ENCODE measurements at regions not wholly inside any gene's neighbourhood (a gene's known extent, or its start where the extent isn't known, plus 50 kb on each side); places are given as distances from the start of the nearest gene placed in this dataset.
"Not testable (repeated sequence)": the region's sequence is repeated elsewhere in the genome, so short reads cannot be mapped to it uniquely, and the experiment has no call there.

DNA sequence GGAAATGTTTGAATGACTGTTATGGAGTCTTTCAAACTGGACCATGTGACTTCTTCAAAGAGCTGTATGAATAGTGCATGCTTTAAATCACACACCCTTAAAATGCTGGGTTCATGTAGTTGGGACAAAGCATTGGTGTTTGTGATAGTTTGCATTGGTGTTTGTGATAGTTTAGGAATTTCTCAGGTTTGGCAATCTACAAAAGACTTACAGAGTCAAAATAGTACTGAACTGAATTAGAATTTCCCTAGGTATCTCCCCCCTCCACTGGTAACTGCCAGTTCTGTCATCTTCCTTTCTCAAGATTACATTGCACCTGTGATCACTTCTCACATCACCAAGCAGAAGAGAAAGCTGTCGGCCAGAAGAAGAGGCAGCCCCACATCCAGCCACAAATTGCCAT lies 261.1 kb downstream of the GATA3 start:
- DNase-seq (ENCODE audit: low spot score, unreplicated experiment), result no peak
- Mint-ChIP-seq H3K27ac (no peak overlapping the region), H3K4me1 (ENCODE audit: low read depth) (no peaks in the 10 kb centered on the region), H3K36me3 (ENCODE audit: insufficient read depth) (no peaks in the 10 kb centered on the region), H3K9me3 (ENCODE audit: low read depth) (no peaks in the 10 kb centered on the region), H3K4me3 (ENCODE audit: low read depth) (no peak overlapping the region), H3K27me3 (peaks cover 60% of the 10 kb centered on the region)
- TF ChIP-seq, protein P1, sequence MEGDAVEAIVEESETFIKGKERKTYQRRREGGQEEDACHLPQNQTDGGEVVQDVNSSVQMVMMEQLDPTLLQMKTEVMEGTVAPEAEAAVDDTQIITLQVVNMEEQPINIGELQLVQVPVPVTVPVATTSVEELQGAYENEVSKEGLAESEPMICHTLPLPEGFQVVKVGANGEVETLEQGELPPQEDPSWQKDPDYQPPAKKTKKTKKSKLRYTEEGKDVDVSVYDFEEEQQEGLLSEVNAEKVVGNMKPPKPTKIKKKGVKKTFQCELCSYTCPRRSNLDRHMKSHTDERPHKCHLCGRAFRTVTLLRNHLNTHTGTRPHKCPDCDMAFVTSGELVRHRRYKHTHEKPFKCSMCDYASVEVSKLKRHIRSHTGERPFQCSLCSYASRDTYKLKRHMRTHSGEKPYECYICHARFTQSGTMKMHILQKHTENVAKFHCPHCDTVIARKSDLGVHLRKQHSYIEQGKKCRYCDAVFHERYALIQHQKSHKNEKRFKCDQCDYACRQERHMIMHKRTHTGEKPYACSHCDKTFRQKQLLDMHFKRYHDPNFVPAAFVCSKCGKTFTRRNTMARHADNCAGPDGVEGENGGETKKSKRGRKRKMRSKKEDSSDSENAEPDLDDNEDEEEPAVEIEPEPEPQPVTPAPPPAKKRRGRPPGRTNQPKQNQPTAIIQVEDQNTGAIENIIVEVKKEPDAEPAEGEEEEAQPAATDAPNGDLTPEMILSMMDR (IDR thresholded peaks at IDR 0.05; ENCODE audit: unreplicated experiment), result no peak

DNA sequence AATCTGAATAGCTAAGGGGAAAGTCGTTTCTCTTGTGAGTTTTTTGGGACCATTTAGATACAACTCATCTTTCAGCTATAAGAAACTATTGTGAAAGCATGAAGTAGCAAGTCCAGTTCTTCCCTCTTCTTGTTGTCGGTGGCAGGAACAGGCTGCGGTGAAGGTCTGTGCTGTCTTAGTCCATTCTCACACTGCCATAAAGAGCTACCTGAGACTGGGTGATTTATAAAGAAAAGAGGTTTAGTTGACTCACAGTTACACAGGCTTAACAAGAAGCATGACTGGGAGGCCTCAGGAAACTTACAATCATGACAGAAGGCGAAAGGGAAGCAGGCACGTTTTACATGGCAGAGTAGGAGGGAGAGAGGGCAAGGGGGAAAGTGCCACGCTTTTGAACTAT lies 261.8 kb downstream of the GATA3 start:
- Mint-ChIP-seq H3K4me1 (ENCODE audit: low read depth) (no peaks in the 10 kb centered on the region), H3K27ac (no peak overlapping the region), H3K9me3 (ENCODE audit: low read depth) (no peaks in the 10 kb centered on the region), H3K4me3 (ENCODE audit: low read depth) (no peak overlapping the region), H3K27me3 (peaks cover 61% of the 10 kb centered on the region), H3K36me3 (ENCODE audit: insufficient read depth) (no peaks in the 10 kb centered on the region)
- no peak for DNase-seq (ENCODE audit: low spot score, unreplicated experiment)
- TF ChIP-seq, protein P1 (IDR thresholded peaks at IDR 0.05; ENCODE audit: unreplicated experiment), result no peak

DNA sequence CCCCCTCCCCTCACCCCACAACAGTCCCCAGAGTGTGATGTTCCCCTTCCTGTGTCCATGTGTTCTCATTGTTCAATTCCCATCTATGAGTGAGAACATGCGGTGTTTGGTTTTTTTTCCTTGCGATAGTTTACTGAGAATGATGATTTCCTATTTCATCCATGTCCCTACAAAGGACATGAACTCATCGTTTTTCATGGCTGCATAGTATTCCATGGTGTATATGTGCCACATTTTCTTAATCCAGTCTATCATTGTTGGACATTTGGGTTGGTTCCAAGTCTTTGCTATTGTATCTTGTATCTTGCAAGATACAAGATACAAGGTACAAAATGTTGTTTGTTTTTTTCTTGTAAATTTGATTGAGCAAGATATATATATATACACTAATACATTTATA lies 263.9 kb downstream of the GATA3 start:
- H3K36me3 Mint-ChIP-seq (ENCODE audit: insufficient read depth); H3K27ac Mint-ChIP-seq; H3K4me3 Mint-ChIP-seq (ENCODE audit: low read depth); DNase-seq (ENCODE audit: low spot score, unreplicated experiment); H3K4me1 Mint-ChIP-seq (ENCODE audit: low read depth); H3K9me3 Mint-ChIP-seq (ENCODE audit: low read depth): not testable (repeated sequence)
- peaks cover 60% of the 10 kb centered on the region for H3K27me3 Mint-ChIP-seq

DNA sequence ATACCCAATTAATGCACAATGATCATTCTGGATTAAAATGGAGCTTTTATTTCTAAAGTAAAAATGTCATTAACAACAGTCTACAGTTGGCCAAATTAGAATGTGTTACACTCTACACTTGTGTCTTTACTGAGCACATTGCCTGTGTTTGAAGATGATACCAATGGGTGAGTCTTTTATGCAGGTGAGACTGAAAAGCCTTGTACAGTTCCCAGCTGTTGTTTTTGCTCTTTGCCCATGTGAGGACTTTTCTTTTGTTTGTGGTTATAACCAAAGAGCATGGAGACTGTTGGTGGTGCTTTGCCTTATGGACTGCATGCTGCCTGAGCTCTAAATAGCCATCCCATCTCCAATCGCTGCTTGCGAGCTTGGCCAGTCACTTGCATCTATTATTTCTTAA lies 264.5 kb downstream of the GATA3 start:
- H3K4me3 Mint-ChIP-seq (ENCODE audit: low read depth), result no peak overlapping the region
- TF ChIP-seq, protein P1 (IDR thresholded peaks at IDR 0.05; ENCODE audit: unreplicated experiment), result no peak
- H3K27me3 Mint-ChIP-seq, result peaks cover 61% of the 10 kb centered on the region
- H3K36me3 Mint-ChIP-seq (ENCODE audit: insufficient read depth), result no peaks in the 10 kb centered on the region
- H3K27ac Mint-ChIP-seq, result no peak overlapping the region
- H3K4me1 Mint-ChIP-seq (ENCODE audit: low read depth), result peaks cover 6% of the 10 kb centered on the region
- H3K9me3 Mint-ChIP-seq (ENCODE audit: low read depth), result no peaks in the 10 kb centered on the region
- DNase-seq (ENCODE audit: low spot score, unreplicated experiment), result no peak

DNA sequence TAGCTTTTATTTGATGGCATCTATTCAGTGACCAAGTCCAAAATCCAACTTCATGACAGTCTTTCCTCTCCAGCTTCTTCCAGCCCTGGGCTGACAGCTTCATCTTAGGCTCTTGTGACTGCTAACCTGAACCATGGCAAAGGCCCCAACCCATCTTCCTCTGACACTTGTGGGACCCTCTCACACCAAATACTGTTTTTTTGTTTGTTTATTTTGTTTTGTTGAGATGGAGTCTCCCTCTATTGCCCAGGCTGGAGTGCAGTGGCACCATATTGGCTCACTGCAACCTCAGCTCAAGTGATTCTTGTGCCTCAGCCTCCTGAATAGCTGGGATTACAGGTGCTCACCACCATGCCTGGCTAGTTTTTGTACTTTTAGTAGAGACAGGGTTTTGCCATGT lies 265.2 kb downstream of the GATA3 start:
- no peaks in the 10 kb centered on the region for H3K9me3 Mint-ChIP-seq (ENCODE audit: low read depth)
- no peak for DNase-seq (ENCODE audit: low spot score, unreplicated experiment)
- H3K36me3 Mint-ChIP-seq (ENCODE audit: insufficient read depth), result no peaks in the 10 kb centered on the region
- H3K4me1 Mint-ChIP-seq (ENCODE audit: low read depth), result peaks cover 9% of the 10 kb centered on the region
- no peak overlapping the region for H3K27ac Mint-ChIP-seq
- TF ChIP-seq, protein P1 (IDR thresholded peaks at IDR 0.05; ENCODE audit: unreplicated experiment), result no peak
- H3K4me3 Mint-ChIP-seq (ENCODE audit: low read depth), result no peak overlapping the region
- H3K27me3 Mint-ChIP-seq, result peaks cover 63% of the 10 kb centered on the region

DNA sequence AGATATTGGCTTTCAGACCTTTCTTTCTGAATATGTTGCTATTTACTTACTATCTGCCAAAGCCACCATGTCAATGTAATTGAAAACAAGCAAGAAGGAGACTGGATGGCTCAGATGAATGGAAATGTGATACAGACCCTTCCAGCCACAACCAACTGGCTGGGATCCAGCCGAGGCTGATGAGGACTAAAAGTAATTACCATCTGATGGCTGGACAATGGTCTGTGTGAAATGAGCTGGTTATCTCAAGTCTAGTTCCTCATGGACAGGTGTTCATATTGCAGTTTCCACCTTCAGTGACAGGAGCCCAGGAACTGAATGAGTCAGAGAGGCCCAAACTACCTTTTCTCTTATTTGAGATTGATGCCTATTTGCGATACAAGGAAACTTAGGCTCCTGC lies 267.5 kb downstream of the GATA3 start:
- Mint-ChIP-seq H3K4me1 (ENCODE audit: low read depth) (peaks cover 16% of the 10 kb centered on the region), H3K4me3 (ENCODE audit: low read depth) (no peak overlapping the region), H3K27ac (no peak overlapping the region), H3K36me3 (ENCODE audit: insufficient read depth) (no peaks in the 10 kb centered on the region), H3K27me3 (peaks cover 64% of the 10 kb centered on the region), H3K9me3 (ENCODE audit: low read depth) (no peaks in the 10 kb centered on the region)
- TF ChIP-seq, protein P1 (IDR thresholded peaks at IDR 0.05; ENCODE audit: unreplicated experiment), result no peak
- no peak for DNase-seq (ENCODE audit: low spot score, unreplicated experiment)

Measured in progenitor cell of endocrine pancreas (in vitro differentiated cells).